Trophoblast cell (in vitro differentiated cells and primary cell): ENCODE measurements at regions not wholly inside any gene's neighbourhood (a gene's known extent, or its start where the extent isn't known, plus 50 kb on each side); places are given as distances from the start of the nearest gene placed in this dataset.

Experiments
- DNase-seq, 2 donors: peaks; one replicate each; pipeline ENCODE4 v3.0.0-alpha.2; 2016
- H2AFZ ChIP-seq: 2 replicates; pipeline ENCODE4 v1.6.1; 2013; ENCODE audit warnings: low read length, moderate library complexity, mild to moderate bottlenecking; ENCODE audit not compliant: insufficient read depth, poor library complexity
- H2AK5ac ChIP-seq: 2 replicates; pipeline ENCODE4 v1.6.1; 2013; ENCODE audit warnings: mild to moderate bottlenecking, low read length
- H2BK120ac ChIP-seq: 2 replicates; pipeline ENCODE4 v1.6.1; 2013; ENCODE audit warnings: low read length, mild to moderate bottlenecking, moderate library complexity; ENCODE audit not compliant: insufficient read depth, poor library complexity
- H2BK12ac ChIP-seq: 2 replicates; pipeline ENCODE4 v1.6.1; 2013; ENCODE audit warnings: mild to moderate bottlenecking, low read length, moderate library complexity
- H2BK5ac ChIP-seq: 2 replicates; pipeline ENCODE4 v1.6.1; 2013; ENCODE audit warnings: low read length, low read depth, moderate library complexity, mild to moderate bottlenecking; ENCODE audit not compliant: poor library complexity
- H3K14ac ChIP-seq: 2 replicates; pipeline ENCODE4 v1.6.1; 2013; ENCODE audit warnings: mild to moderate bottlenecking, low read length
- H3K18ac ChIP-seq: 2 replicates; pipeline ENCODE4 v1.6.1; 2013; ENCODE audit warnings: mild to moderate bottlenecking, low read length
- H3K23ac ChIP-seq: 2 replicates; pipeline ENCODE4 v1.6.1; 2013; ENCODE audit warnings: low read length
- H3K27ac ChIP-seq: 2 replicates; pipeline ENCODE4 v1.5.1; 2013; ENCODE audit warnings: low read depth, mild to moderate bottlenecking, inconsistent platforms, low read length, moderate library complexity
- H3K27me3 ChIP-seq: 2 replicates; pipeline ENCODE4 v1.6.1; 2013; ENCODE audit warnings: inconsistent platforms, mild to moderate bottlenecking, low read length, moderate library complexity; ENCODE audit not compliant: insufficient read depth
- H3K36me3 ChIP-seq, 2 experiments: 1 replicate in 1 of 2; 2 replicates in 1 of 2; pipeline ENCODE4 v1.6.1; 2013; ENCODE audit warnings: low read length in 2 of 2, mild to moderate bottlenecking in 2 of 2, moderate library complexity in 1 of 2; ENCODE audit not compliant: insufficient read depth in 2 of 2, control insufficient read depth in 1 of 2
- H3K4ac ChIP-seq: 2 replicates; pipeline ENCODE4 v1.6.1; 2013; ENCODE audit warnings: low read depth, mild to moderate bottlenecking, low read length, moderate library complexity
- H3K4me1 ChIP-seq, 2 experiments: 1 replicate in 1 of 2; 2 replicates in 1 of 2; pipeline ENCODE4 v1.6.1; 2013; ENCODE audit warnings: low read length in 2 of 2, mild to moderate bottlenecking in 2 of 2, moderate library complexity in 1 of 2; ENCODE audit not compliant: insufficient read depth in 2 of 2, control insufficient read depth in 1 of 2
- H3K4me2 ChIP-seq: 2 replicates; pipeline ENCODE4 v1.6.1; 2013; ENCODE audit warnings: inconsistent platforms, mild to moderate bottlenecking, low read length, moderate library complexity
- H3K4me3 ChIP-seq: 2 replicates; pipeline ENCODE4 v1.5.1; 2013; ENCODE audit warnings: mild to moderate bottlenecking, low read depth, low read length, inconsistent platforms
- H3K79me1 ChIP-seq: one replicate; pipeline ENCODE4 v1.6.1; 2013; ENCODE audit warnings: low read length
- H3K79me2 ChIP-seq: 2 replicates; pipeline ENCODE4 v1.6.1; 2013; ENCODE audit warnings: low read length, mild to moderate bottlenecking; ENCODE audit not compliant: control insufficient read depth, insufficient read depth, poor library complexity
- H3K9ac ChIP-seq: 2 replicates; pipeline ENCODE4 v1.6.1; 2013; ENCODE audit warnings: mild to moderate bottlenecking, low read length
- H3K9me3 ChIP-seq: 2 replicates; pipeline ENCODE4 v1.6.1; 2013; ENCODE audit warnings: low read depth, mild to moderate bottlenecking, control low read depth, inconsistent platforms, low read length; ENCODE audit not compliant: insufficient read depth
- H4K12ac ChIP-seq: 2 replicates; pipeline ENCODE4 v1.6.1; 2013; ENCODE audit warnings: low read depth, mild to moderate bottlenecking, low read length, moderate library complexity
- H4K8ac ChIP-seq: 2 replicates; pipeline ENCODE4 v1.6.1; 2013; ENCODE audit warnings: low read depth, mild to moderate bottlenecking, low read length, moderate library complexity
- H4K91ac ChIP-seq: one replicate; pipeline ENCODE4 v1.6.1; 2013; ENCODE audit warnings: low read depth, mild to moderate bottlenecking, low read length, moderate library complexity
- WGBS: extraction: QIAGEN DNeasy Blood & Tissue Kit; methylation state at CpG from one replicate; pipeline ENCODE4 v1.1.7; 2013; ENCODE audit warnings: missing lambda C conversion rate; ENCODE audit not compliant: insufficient read length, insufficient coverage; ENCODE audit errors: extremely low coverage; 5-methylcytosine and 5-hydroxymethylcytosine counted together

- Histone ChIP-seq H2BK12ac (no peak overlapping the region), H3K9ac (no peak overlapping the region), H3K27me3 (no peaks in the 10 kb centered on the region), H3K23ac (no peak overlapping the region), H3K27ac (no peak overlapping the region), H3K79me2 (peaks cover 2% of the 10 kb centered on the region), H2BK120ac (no peak overlapping the region), H3K4ac (no peak overlapping the region), H4K12ac (no peak overlapping the region), H2BK5ac (no peak overlapping the region), H2AK5ac (no peak overlapping the region), H3K36me3 (no peaks in the 10 kb centered on the region), H3K9me3 (no peaks in the 10 kb centered on the region), H4K91ac (peak overlapping the region; percentile 32), H2AFZ (no peak overlapping the region), H3K18ac (no peak overlapping the region), H4K8ac (no peak overlapping the region), H3K14ac (no peak overlapping the region), H3K4me3 (no peak overlapping the region), H3K4me1 (peaks cover 0 to 4% of the 10 kb centered on the region in 2 experiments), H3K79me1 (peaks cover 10% of the 10 kb centered on the region), H3K4me2 (no peak overlapping the region)
- WGBS, result no CpG with 5 or more reads among the region's 11 CpGs
- DNase-seq, result peak in 1 of 2 donors; percentile 44
These were observed 62.2 kb upstream of the INCENP start for GRCh38 chr11:62061356-62062222.

- H3K14ac ChIP-seq, result no peak overlapping the region
- H3K4me3 ChIP-seq, result no peak overlapping the region
- no peak overlapping the region for H3K4ac ChIP-seq
- no peaks in the 10 kb centered on the region for H3K36me3 ChIP-seq
- H3K27ac ChIP-seq, result no peak overlapping the region
- no peak for DNase-seq
- no peak overlapping the region for H3K9ac ChIP-seq
- no peak overlapping the region for H4K12ac ChIP-seq
- H3K9me3 ChIP-seq, result no peaks in the 10 kb centered on the region
- no peak overlapping the region for H3K18ac ChIP-seq
- no peaks in the 10 kb centered on the region for H3K79me2 ChIP-seq
- no peak overlapping the region for H2BK120ac ChIP-seq
- no peak overlapping the region for H2BK12ac ChIP-seq
- no peak overlapping the region for H3K4me2 ChIP-seq
- H3K4me1 ChIP-seq, result peaks cover 1 to 2% of the 10 kb centered on the region in 2 experiments
- H3K27me3 ChIP-seq, result no peaks in the 10 kb centered on the region
- H2AK5ac ChIP-seq, result no peak overlapping the region
- WGBS, result no CpG with 5 or more reads among the region's 2 CpGs
- H3K23ac ChIP-seq, result no peak overlapping the region
- no peak overlapping the region for H4K91ac ChIP-seq
- H3K79me1 ChIP-seq, result peaks cover 4% of the 10 kb centered on the region
- no peak overlapping the region for H2BK5ac ChIP-seq
- no peak overlapping the region for H4K8ac ChIP-seq
- H2AFZ ChIP-seq, result no peak overlapping the region
These were observed 66.7 kb upstream of the INCENP start for GRCh38 chr11:62057069-62057468.

- no peak overlapping the region for H3K4me3 ChIP-seq
- no peaks in the 10 kb centered on the region for H3K27me3 ChIP-seq
- no peak overlapping the region for H3K4ac ChIP-seq
- H2BK12ac ChIP-seq, result no peak overlapping the region
- H2BK5ac ChIP-seq, result no peak overlapping the region
- H4K12ac ChIP-seq, result no peak overlapping the region
- H3K9me3 ChIP-seq, result no peaks in the 10 kb centered on the region
- H3K4me2 ChIP-seq, result no peak overlapping the region
- H3K23ac ChIP-seq, result no peak overlapping the region
- no CpG with 5 or more reads among the region's 5 CpGs for WGBS
- no peaks in the 10 kb centered on the region for H3K36me3 ChIP-seq
- no peak overlapping the region for H3K9ac ChIP-seq
- no peak overlapping the region for H3K18ac ChIP-seq
- peaks cover 1 to 2% of the 10 kb centered on the region in 2 experiments for H3K4me1 ChIP-seq
- no peak overlapping the region for H3K14ac ChIP-seq
- no peak overlapping the region for H3K27ac ChIP-seq
- H4K91ac ChIP-seq, result no peak overlapping the region
- no peak overlapping the region for H2AK5ac ChIP-seq
- H4K8ac ChIP-seq, result no peak overlapping the region
- H2AFZ ChIP-seq, result no peak overlapping the region
- no peak overlapping the region for H2BK120ac ChIP-seq
- H3K79me2 ChIP-seq, result no peaks in the 10 kb centered on the region
- DNase-seq, result no peak
- H3K79me1 ChIP-seq, result peaks cover 2% of the 10 kb centered on the region
These were observed 67.8 kb upstream of the INCENP start for GRCh38 chr11:62055970-62056369.

- H2AFZ ChIP-seq, result no peak overlapping the region
- peaks cover 2% of the 10 kb centered on the region in 2 experiments for H3K4me1 ChIP-seq
- no peak overlapping the region for H4K12ac ChIP-seq
- H3K9me3 ChIP-seq, result no peaks in the 10 kb centered on the region
- H2BK120ac ChIP-seq, result no peak overlapping the region
- peaks cover 2% of the 10 kb centered on the region for H3K79me1 ChIP-seq
- no peak overlapping the region for H2BK12ac ChIP-seq
- DNase-seq, result peak; percentile 90 to 94
- H2BK5ac ChIP-seq, result no peak overlapping the region
- no peak overlapping the region for H2AK5ac ChIP-seq
- no peak overlapping the region for H3K9ac ChIP-seq
- no peak overlapping the region for H4K91ac ChIP-seq
- no CpG with 5 or more reads among the region's 8 CpGs for WGBS
- H3K4me2 ChIP-seq, result no peak overlapping the region
- H3K27ac ChIP-seq, result no peak overlapping the region
- H3K79me2 ChIP-seq, result no peaks in the 10 kb centered on the region
- H3K4me3 ChIP-seq, result no peak overlapping the region
- no peak overlapping the region for H4K8ac ChIP-seq
- H3K36me3 ChIP-seq, result no peaks in the 10 kb centered on the region
- H3K14ac ChIP-seq, result no peak overlapping the region
- no peak overlapping the region for H3K18ac ChIP-seq
- no peak overlapping the region for H3K23ac ChIP-seq
- no peaks in the 10 kb centered on the region for H3K27me3 ChIP-seq
- H3K4ac ChIP-seq, result no peak overlapping the region
These were observed 69.2 kb upstream of the INCENP start for GRCh38 chr11:62054484-62055121.
